AG04449 (cell line): ENCODE measurements at regions not wholly inside any gene's neighbourhood (a gene's known extent, or its start where the extent isn't known, plus 50 kb on each side); places are given as distances from the start of the nearest gene placed in this dataset.

Experiments used
- CTCF ChIA-PET: fragments of 350-600 bp; formaldehyde crosslinking; extraction: SDS; loops from one replicate; lab custom pipeline; 2021; ENCODE audit warnings: antibody characterized with exemption; lab: Yijun Ruan, JAX
- POLR2A ChIA-PET: fragments of 400-600, 350-600 bp; formaldehyde crosslinking; extraction: SDS; loops from one replicate; lab custom pipeline; 2020; ENCODE audit warnings: antibody characterized with exemption, inconsistent platforms; lab: Yijun Ruan, JAX
- DNase-seq: peaks from one replicate; pipeline ENCODE4 v3.0.0-alpha.2; 2010; ENCODE audit warnings: low read depth, low spot score
- H3K4me3 ChIP-seq: 2 replicates; pipeline ENCODE4 v1.5.1; 2011; ENCODE audit warnings: low read depth, mild to moderate bottlenecking, control low read depth, low read length
- CTCF ChIP-seq: IDR thresholded peaks from one replicate; pipeline ENCODE4 v1.5.1; 2011; ENCODE audit warnings: mild to moderate bottlenecking, moderate library complexity, low read length, control low read depth, inconsistent platforms; ENCODE audit not compliant: insufficient read depth; ENCODE audit errors: missing control alignments

GRCh38 chrX:26908218-26908617, 554.9 kb downstream of the PPP4R3C start:
- H3K4me3 ChIP-seq, result no peak overlapping the region
- TF ChIP-seq CTCF, result no peak
- no peak for DNase-seq
- ChIA-PET POLR2A (no interaction called here), CTCF (no interaction called here)

- no peak overlapping the region for H3K4me3 ChIP-seq
- no peak for DNase-seq
- ChIA-PET CTCF (no interaction called here), POLR2A (no interaction called here)
- no peak for TF ChIP-seq CTCF
These were observed 573.6 kb downstream of the PPP4R3C start for GRCh38 chrX:26889574-26889973.

GRCh38 chrX:26873736-26874135, 589.4 kb downstream of the PPP4R3C start:
- DNase-seq, result no peak
- TF ChIP-seq CTCF, result no peak
- ChIA-PET POLR2A (no interaction called here), CTCF (no interaction called here)
- no peak overlapping the region for H3K4me3 ChIP-seq

DNA sequence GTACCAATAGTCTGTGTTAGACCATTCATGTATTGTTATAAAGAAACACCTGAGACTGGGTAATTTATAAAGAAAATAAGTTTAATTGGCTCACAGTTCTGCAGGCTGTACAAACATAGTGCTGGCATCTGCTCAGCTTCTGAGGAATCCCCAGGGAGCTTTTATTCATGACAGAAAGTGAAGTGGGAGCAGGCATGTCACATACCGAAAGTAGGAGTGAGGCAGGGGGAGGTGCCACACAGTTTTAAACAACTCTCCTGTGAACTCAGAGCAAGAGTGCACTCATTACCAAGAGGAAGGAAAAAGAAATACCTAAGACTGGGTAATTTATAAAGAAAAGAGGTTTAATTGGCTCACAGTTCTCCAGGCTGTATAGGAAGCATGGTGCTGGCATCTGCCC, 591.2 kb downstream of the PPP4R3C start:
- CTCF ChIA-PET, result no interaction called here
- POLR2A ChIA-PET, result no interaction called here
- DNase-seq, result no peak
- TF ChIP-seq CTCF, result no peak
- H3K4me3 ChIP-seq, result no peak overlapping the region

GRCh38 chrX:26851981-26852380, 611.2 kb downstream of the PPP4R3C start:
- no peak for DNase-seq
- no peak overlapping the region for H3K4me3 ChIP-seq
- no peak for TF ChIP-seq CTCF
- ChIA-PET POLR2A (no interaction called here), CTCF (interaction anchor here (1.1 kb wide), 1 partner anchor 334 kb away, joined by 3 read pairs; no protein-coding TSS in a partner anchor)

GRCh38 chrX:26848511-26848910, 614.6 kb downstream of the PPP4R3C start:
- no peak overlapping the region for H3K4me3 ChIP-seq
- no peak for TF ChIP-seq CTCF
- CTCF ChIA-PET, result no interaction called here
- POLR2A ChIA-PET, result interaction anchor here (0.5 kb wide), 1 partner anchor 339 kb away, joined by 3 read pairs; no protein-coding TSS in a partner anchor
- DNase-seq, result no peak
